PC-9 (cell line): ENCODE measurements at regions not wholly inside any gene's neighbourhood (a gene's known extent, or its start where the extent isn't known, plus 50 kb on each side); places are given as distances from the start of the nearest gene placed in this dataset.

Experiments used
- CTCF ChIP-seq: fragments of 200-600 bp; sonication (generic); conservative IDR thresholded peaks from 2 replicates; pipeline ENCODE4 v1.6.1; 2017; ENCODE audit warnings: mixed run types, antibody characterized with exemption, mild to moderate bottlenecking, moderate library complexity
- EZH2 ChIP-seq: fragments of 200-600 bp; sonication (generic); IDR thresholded peaks from 2 replicates; pipeline ENCODE4 v1.8.0; 2017; ENCODE audit warnings: antibody characterized with exemption, low read depth

- TF ChIP-seq EZH2 (no peak), CTCF (no peak)
These were observed 110.3 kb upstream of the SLIT3 start for GRCh38 chr5:169410996-169411783.
